Activated T-cell treated with anti-CD3 and anti-CD28 coated beads, Interleukin-2, amount 50 U/mL, for 1 hour (primary cell): ENCODE measurements at regions not wholly inside any gene's neighbourhood (a gene's known extent, or its start where the extent isn't known, plus 50 kb on each side); places are given as distances from the start of the nearest gene placed in this dataset.
"Not testable (repeated sequence)": the region's sequence is repeated elsewhere in the genome, so short reads cannot be mapped to it uniquely, and the experiment has no call there.

ENCODE experiments used
- DNase-seq: peaks from one replicate; pipeline ENCODE4 v3.0.0-alpha.2; 2020

DNA sequence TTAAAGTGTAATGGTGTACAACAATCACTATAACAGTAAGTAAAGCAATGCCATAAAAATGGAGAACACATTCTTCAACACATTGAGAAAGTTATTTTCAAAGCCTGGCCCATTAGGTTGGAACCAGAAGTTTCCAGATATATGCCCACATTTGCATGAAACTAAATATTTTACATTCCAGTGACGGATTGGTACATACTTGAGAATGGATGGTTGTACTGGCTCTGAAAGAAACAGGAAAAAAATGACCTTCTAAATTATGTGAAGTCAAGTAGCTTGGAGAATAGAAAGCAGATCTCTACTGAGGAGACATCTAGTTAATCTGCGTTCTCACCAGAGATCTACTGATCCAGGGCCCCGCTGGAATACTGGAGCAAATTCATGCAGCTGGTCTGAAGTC is 1037.0 kb downstream of the NR2F1-AS1 start:
- no peak for DNase-seq

DNA sequence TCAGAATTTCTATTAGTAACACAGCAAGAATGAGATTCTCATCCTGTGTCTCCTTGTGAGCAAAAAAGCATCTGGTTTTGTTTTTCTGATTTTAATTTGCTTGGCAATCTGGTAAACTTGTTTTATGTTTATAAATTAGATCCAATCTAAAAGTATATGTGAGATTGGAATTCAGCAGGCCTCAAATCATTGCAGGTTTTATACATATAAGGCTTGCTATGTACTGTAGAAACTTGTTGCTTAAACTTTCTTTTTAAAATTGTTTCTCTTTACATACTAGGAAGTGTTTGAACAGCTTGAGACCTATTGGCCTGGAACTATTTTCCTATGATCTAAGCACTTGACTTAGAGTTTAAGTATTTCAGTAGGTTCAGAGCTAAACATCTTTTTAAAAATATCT is 1037.8 kb downstream of the NR2F1-AS1 start:
- no peak for DNase-seq

DNA sequence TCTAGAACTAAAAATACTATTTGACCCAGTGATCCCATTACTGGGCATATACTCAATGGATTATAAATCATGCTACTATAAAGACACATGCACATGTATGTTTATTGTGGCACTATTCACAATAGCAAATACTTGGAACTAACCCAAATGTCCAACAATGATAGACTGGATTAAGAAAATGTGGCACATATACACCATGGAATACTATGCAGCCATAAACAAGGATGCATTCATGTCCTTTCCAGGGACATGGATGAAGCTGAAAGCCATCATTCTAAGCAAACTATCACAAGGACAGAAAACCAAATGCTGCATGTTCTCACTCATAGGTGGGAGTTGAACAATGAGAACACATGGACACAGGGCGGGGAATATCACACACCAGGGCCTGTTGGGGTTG is 1039.0 kb downstream of the NR2F1-AS1 start:
- DNase-seq = not testable (repeated sequence)

DNA sequence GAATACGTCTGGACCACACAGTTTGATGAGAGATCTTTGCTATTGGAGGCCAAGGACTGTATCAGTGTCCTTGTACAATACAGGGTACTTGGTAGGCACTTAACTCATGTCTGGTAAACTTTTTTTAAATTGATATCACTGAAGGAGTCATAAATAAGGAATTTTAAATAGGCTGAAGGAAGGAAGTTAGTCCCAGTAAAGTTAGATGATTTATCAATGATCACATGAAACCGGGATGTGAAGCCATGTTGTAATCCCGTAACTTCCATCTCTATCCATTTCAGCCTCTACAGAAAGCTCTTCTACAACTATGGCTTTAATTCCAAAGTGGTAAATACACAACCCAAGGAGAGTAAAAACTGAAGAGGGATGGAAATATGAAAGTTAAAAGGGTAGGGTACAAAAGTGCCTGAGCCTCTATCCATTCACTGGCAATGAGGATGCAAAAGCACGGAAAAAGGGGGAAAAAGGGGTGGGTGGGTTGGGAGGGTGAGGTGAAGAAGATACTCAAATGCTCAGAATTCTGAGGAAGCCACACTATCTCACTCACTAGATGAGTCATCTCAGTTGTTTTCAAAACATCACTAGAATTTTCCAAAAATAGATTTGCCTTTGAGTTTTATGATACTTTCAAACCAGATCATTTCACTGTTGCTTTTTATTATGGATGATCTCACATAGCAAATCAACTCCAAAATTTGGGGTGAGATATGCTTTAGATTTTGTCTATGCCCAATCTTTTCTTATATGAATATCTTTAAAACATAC is 1053.5 kb downstream of the NR2F1-AS1 start:
- DNase-seq = no peak

DNA sequence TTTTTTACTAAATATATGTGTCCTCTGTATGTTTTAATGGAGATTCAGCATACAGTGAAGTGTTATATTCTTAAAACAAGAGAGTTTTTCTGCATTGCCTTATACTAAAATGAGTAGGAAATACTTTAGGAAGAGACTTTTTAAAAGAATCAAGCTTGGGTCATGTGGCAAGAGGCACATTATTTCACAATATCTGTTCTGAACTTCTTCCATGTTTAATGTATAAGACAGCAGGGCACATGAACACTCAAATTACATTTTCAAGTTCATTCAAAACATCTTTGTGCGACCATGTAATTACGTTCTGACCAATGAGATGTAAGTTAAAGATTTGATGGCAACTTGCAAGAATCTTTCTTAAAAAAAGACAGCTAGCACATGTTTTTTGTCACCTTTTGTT is 1055.9 kb downstream of the NR2F1-AS1 start:
- DNase-seq = no peak

DNA sequence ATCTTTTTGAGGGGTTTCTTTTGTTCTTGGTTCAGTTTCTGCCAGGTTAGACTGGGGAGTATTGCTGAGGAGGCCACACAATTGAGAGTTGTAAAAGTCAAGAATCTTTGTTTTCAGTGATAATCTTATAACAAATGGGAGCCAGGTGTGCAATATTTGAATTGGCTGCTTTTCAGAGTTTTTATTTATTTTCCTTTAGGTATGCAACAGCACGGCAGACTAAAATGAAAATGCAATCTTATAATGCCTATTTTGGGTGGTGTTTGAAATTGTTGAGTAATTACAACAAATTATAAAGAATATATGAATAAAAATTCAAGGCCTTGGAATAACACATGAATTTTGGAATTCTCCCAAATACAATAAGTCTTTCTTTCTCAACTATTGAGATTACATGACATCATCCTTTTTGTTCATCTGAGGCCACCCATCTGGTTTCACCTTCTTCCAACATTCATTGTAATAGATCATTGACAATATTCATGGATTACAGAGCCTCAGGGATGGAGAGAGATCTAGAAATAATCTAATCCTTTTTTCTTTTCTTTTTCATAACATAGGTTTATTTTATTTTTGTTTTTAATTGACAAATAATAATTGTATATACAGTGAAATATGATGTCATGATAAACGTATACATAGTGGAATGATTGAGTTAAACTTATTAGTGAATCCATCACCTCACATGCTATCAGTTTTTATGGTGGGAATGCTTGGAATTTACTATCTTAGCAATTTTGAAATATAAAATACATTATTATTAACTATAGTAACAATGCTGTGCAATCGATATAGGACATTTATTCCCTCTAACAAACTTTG is 1061.0 kb downstream of the NR2F1-AS1 start:
- no peak for DNase-seq

DNA sequence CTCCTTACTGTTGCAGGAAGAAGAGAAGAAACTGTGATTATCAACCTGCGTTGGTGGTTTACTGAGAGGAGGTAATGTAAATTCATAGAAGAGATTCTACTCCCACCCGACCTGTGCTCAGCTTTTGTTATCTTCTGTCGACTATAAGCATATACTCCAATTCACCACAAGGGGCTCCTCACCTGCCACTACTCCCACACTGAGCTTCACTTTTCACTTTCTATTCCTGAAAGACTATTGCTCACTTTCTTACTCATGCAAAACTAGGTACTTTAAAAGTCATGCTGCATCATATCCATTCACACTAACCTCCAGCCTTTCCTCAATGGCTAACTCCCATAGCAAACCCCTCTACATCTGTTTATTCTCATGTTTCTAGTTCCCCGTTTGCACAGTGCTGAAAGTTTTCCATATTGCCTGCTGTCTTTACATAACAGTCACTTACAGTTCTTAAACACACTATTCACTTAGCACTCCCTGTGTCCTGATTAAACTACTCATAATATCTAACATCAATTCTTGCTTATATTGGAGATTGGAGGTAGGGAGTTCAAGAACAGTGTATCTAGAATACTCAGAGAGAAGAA is 1062.6 kb downstream of the NR2F1-AS1 start:
- DNase-seq = no peak

DNA sequence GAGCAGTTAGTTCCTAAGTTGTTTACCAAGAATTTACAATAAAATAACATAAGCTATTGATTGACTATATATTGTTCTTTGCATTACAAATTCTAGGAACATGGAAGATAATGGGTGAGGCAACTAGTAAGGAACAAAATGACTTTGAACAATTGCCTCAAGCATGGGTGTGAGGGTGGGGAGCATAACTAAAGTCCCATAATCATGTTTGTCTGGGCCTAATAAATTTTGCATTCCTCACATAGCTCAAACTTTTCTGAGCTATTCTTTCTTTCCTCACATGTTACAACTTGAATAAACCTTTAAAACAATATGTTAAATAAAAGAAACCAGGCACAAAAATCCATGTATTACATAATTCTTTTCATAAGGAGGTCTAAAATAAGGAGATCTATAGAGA is 1066.1 kb downstream of the NR2F1-AS1 start:
- no peak for DNase-seq

DNA sequence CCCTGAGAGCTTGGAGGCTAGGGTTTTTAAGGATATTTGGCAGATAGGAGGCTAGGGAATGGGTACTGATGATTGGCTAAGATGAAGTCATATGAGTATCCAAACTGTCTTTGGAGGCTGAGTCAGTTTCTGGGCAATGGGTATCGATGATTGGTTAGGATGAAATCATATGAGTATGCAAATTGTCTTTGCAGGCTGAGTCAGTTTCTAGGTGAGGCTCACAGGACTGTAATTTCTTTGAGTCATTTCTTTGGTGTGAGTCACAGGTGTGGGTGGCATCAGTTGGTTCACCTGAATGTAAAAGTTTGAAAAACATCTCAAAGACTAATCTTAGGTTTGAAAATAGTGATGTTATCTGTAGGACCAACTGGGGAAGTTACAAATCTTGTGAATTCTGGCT is 1068.0 kb downstream of the NR2F1-AS1 start:
- DNase-seq = no peak

DNA sequence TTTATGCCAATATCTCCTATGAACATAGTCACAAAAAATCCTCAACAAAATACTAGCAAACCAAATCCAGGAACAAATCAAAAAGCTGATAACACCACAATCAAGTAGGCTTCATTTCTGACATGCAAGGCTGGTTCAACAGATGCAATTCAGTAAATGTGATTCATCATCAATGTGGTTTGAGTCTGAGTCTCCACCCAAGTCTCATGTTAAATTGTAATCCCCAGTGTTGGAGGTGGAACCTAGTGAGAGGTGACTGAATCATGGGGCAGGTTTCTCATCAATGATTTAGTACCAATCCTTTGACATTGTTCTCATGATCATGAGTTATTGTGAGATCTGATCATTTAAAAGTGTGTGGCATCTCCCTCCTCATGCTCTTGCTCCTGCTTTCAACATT is 1072.7 kb downstream of the NR2F1-AS1 start:
- DNase-seq = no peak

DNA sequence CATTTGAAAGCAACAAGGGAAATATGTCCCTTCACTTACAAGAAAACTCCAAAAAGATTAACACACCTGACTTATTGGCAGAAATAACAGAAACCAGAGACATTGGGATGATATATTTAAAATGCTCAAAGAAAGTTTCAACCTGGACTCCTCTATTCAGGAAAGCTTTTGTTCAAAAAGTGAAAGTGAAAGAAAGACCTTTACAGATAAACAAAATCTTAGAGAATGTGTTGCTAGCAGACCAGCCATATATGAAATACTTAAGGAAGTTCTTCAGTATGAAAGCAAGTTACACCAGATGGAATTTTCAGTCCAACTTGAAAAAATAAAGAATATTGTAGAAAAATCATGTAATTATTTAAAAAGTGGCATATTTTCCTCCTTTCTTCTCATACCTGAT is 1075.1 kb downstream of the NR2F1-AS1 start:
- no peak for DNase-seq

DNA sequence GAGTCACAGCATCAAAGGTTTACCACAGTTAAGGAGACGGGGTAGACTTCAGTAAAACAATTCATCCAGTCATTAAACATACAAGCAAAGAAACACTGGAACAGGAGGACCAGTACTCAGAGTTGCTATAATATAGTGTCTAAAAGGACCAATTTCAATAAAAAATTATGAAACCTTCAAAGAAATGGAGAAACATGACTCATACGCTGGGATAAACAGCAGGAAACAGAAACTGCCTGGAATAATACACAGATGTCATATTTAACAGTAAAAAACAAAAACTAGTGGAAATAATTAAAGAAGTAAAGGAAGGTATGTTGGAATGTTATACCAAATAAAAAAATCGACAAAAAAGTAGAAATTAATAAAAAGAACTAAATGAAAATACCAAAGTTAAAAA is 1075.9 kb downstream of the NR2F1-AS1 start:
- DNase-seq = no peak

DNA sequence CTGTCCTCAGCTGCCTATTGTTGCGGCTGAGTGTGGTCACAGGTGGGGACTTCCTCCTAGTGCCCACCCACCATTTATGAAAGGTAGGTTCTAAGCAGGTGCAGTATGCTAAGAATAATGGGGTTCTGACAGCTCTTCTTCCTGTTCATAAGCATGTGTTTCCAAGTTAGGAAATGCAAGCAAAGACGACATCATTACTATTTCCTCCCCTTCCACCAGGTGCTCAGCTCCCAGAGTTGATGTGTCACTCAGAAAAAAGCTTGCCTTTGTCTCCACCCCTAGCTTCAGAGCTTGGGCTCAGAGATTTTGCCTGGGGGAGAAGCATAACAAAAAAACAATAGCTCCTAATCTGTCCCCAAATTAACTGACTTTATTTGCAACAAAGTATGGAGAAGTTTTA is 1076.7 kb downstream of the NR2F1-AS1 start:
- DNase-seq = no peak

DNA sequence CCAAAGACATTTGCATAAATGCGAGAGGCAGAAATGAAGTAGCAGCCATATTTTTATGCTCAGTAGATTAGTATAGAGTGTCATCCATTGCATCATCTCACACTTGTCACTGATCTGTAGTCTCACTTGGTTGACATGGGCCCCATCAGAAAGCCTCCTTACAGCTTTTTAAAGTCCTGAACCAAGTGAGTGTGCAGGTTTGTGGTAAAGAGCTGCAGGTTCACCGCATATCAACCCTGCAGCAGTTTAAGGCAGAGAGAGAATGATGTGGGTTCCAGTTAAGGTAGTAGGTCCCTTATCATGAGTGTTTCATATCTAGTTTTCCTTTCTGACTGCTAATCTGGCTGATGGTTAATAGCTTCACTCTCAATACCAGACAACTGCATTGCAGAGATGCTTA is 1080.3 kb downstream of the NR2F1-AS1 start:
- DNase-seq = no peak

DNA sequence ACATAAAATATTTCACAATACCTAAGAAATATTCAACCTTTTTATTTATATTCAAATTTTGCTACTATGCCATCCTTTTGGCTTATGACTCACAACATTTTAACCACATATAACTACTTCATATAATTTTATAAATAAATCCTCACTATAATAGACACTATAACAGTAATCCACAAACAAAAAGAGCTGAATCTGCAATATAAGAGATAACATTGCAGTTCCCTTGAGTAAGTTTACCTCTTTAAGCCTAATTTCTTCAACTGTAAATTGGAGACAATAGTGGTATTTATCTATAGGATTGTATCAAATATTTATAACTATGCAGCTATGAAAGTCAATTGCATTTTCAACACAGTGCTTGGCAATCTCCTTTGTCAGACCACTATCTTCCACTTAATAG is 1084.5 kb downstream of the NR2F1-AS1 start:
- no peak for DNase-seq

DNA sequence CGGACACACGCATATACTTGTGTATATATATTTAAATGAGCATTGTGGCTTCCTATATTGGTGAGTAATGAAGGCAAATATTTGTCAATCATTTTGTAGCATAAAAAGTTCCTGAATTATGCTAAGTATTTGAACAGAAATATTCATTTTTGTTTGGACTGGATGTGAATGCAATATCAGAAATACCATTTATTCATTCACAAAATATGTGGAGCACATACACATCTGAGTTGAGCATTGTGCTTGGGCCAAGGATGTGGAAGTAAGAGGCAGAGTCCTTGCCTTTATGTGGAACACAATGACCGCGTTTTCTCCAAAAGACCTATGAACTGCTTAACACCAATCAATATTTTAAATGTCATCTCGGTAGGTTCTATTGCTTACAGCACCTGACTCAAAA is 1086.5 kb downstream of the NR2F1-AS1 start:
- DNase-seq = no peak

DNA sequence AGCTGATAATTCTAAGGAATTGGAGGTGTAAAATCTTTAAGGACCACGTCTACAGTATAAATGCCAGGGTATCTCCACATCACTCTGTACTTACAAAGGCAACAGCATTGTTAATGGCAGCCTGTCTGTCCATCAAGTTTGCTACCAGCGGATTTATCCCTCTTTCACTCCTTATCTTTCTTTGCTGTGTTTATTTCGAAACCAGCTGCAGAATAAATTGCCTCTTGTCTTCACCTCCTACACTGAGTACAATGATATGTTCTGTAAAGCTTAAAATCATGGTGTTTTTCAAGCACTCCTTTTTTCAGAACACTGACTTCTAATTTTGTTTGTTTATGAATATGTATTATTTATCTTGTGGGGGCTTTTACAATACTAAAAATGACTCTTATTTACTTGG is 1088.1 kb downstream of the NR2F1-AS1 start:
- no peak for DNase-seq

DNA sequence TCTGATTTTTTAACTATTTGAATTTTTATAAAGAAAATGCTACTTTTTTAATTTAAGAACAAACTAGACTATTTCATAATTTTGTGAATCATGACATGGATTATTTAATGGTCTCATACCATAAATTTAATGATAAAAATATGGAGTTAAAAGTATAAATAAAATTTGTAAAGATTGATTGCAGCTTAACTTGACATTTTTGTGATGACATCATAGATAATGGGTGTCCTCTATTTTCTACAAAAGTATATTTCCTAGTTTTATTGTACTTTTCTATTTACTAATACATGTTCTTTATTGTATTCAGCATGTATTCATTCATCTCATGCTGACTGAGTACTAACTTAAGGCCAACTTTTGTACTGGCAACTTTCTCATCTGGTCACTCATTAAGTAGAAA is 1096.5 kb downstream of the NR2F1-AS1 start:
- DNase-seq = no peak

DNA sequence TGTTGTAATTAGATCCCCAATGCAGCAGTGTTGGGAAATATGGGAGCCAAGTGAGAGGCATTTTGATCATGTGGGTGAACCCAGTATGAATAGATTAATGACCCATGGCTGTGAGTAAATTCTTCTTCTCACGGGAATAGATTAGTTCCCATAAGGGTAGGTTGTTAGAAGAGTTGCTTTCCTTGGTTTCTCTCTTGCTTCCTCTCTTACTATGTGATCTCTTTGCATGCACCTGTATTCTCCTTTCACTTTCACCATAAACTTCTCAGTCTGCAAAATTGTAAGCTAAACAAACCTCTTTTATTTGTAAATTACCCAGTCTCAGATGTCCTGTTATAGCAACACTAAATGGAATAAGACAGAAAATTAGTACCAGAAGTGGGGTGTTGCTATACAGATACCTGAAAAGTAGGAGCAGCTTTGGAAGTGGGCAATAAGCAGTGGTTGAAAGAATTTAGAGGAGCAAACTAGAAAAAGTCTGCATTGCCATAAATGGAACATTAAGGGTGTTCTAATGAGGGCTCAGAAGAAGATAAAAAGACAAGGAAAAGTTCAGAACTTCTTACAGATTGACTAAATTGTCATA is 1090.0 kb upstream of the ARRDC3 start:
- DNase-seq = no peak

DNA sequence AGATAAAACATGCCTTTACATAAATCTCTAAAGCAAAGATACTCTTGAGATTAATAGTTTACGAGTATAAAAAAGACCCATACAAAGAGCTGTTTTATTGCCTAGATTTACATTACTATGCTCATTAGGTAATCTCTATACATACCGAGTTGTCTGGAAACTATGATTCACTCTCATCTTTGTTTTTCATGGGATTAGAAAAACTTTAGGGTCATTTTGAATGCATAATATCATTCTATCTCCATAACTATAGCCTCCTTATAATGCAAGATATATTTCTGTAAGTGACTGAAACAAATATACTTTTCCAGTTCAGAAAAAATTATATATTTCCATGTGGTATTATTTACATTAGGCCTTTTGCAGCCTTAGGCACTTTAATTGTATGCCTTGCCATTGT is 1088.7 kb upstream of the ARRDC3 start:
- DNase-seq = no peak

DNA sequence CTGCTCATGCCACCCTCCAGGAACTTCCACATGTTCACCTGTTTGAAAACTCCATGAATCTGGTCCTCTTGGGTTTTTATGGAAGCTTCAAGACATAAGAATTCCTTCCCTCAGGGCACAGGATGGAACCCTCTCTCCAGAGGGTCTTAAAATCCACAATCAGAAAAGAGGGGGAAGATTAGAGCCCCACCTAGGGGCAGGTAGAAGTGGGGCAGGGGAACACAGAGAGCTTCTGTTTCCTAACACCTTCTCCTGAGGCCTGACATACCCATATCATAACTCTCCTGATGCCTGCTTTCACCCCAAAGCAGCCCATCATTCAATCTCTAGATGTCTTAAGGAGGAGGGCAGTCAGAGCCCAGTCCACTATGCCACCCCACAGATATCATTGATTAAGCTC is 1087.7 kb upstream of the ARRDC3 start:
- DNase-seq = no peak

DNA sequence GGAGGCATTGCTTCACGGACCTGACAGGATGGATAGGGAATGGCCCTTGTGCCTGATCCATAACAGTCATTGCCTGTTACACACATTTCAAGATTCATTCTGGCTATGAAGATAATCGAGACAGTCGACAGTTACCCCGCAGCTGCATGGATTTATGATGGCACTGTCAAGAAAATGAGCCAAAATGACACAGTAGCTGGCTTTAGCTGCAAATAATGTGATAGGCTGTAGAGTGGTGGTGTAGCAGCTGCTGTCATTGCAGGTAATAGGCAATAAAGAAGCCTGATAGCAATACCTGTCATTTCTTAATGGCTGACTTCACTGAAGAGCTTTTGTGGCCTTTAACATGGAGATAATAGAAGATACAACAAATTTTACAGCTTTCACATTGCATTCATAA is 1085.2 kb upstream of the ARRDC3 start:
- no peak for DNase-seq

DNA sequence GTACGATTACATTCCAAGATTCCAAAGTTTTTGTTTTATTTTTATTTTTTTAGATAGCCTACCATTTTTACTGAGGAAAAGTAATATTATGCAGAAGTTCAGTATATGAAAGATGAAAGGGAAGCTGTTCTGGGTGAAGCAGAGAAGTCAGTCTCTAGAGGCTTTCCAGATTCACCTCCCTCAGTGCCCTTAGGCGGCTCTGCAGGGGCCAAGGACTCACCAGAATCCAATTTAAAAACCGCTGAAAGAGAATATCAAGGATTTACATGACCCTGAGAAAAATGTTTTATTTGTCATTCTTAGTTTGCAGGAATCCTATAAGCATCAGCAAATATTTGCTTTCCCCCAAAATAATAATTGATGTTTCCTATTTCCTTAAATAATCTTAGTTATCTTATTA is 1084.6 kb upstream of the ARRDC3 start:
- DNase-seq = no peak

DNA sequence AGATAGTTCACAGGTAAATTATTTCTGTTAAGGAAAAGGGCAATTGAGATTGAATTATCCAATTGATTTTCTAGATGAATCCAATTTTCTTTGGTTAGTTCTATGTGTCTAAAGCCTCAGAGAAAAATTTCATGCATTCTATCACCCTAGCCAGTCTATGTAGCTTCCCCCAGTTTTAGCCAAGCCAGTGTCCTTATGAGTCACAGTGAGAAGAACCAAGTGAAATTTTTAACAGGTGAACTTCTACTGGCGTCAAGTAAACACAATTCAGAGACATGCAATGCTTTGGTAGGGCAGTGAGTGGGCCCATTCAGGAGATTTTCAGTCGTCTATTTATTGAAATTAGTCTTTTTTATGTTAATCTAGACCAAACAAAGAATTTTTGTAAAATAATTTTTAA is 1077.4 kb upstream of the ARRDC3 start:
- DNase-seq = no peak
